WTC11 (cell line): ENCODE measurements at regions not wholly inside any gene's neighbourhood (a gene's known extent, or its start where the extent isn't known, plus 50 kb on each side); places are given as distances from the start of the nearest gene placed in this dataset.

ENCODE experiments used
- ATAC-seq: fragments of 200-7000 bp; cut with Tn5 transposase; 2 replicates; pipeline ENCODE4 v1.10.0; 2021; ENCODE audit warnings: mild to moderate bottlenecking, moderate library complexity
- CTCF ChIA-PET: fragments of 300-600 bp; sonication (Branson Sonifier 250); formaldehyde crosslinking; loops from one replicate; lab custom pipeline; 2021; ENCODE audit warnings: antibody characterized with exemption; lab: Charles Lee
- POLR2A ChIA-PET: fragments of 350-600 bp; sonication (Branson Sonifier 250); formaldehyde crosslinking; loops from one replicate; lab custom pipeline; 2021; ENCODE audit warnings: antibody characterized with exemption; lab: Charles Lee
- DNase-seq: peaks from one replicate; pipeline ENCODE4 v3.0.0; 2021; ENCODE audit warnings: low spot score
- H3K27ac Mint-ChIP-seq: 2 replicates; pipeline ENCODE4 v1.8.0; 2021; ENCODE audit warnings: mixed read lengths
- H3K27me3 Mint-ChIP-seq: 2 replicates; pipeline ENCODE4 v1.8.0; 2021; ENCODE audit warnings: low read depth, mild to moderate bottlenecking, moderate library complexity, mixed read lengths
- H3K36me3 Mint-ChIP-seq: 2 replicates; pipeline ENCODE4 v1.8.0; 2021; ENCODE audit warnings: mixed read lengths
- H3K4me1 Mint-ChIP-seq: 2 replicates; pipeline ENCODE4 v1.8.0; 2022; ENCODE audit warnings: mixed read lengths
- H3K4me3 Mint-ChIP-seq: 2 replicates; pipeline ENCODE4 v1.8.0; 2021; ENCODE audit warnings: mild to moderate bottlenecking, moderate library complexity, mixed read lengths
- H3K9me3 Mint-ChIP-seq: 2 replicates; pipeline ENCODE4 v1.8.0; 2021; ENCODE audit warnings: mixed read lengths
- ATF1 ChIP-seq: sonication (generic); formaldehyde crosslinking; IDR thresholded peaks from 2 replicates; pipeline ENCODE4 v1.8.1; 2023; ENCODE audit warnings: mild to moderate bottlenecking, moderate library complexity, missing genetic modification reagents
- CBFB ChIP-seq: sonication (generic); formaldehyde crosslinking; IDR thresholded peaks from 2 replicates; pipeline ENCODE4 v1.8.1; 2022; ENCODE audit warnings: mild to moderate bottlenecking, low read depth, missing genetic modification reagents
- CREB1 ChIP-seq: sonication (generic); formaldehyde crosslinking; IDR thresholded peaks from 2 replicates; pipeline ENCODE4 v1.8.0; 2023; ENCODE audit warnings: mild to moderate bottlenecking, missing genetic modification reagents
- EMX1 ChIP-seq: fragments of 250-450 bp; sonication (Bioruptor Pico); IDR thresholded peaks from 2 replicates; pipeline ENCODE4 v1.8.0; 2021; ENCODE audit warnings: mild to moderate bottlenecking
- FOXK1 ChIP-seq: sonication (generic); formaldehyde crosslinking; IDR thresholded peaks from 2 replicates; pipeline ENCODE4 v1.8.0; 2022; ENCODE audit warnings: mild to moderate bottlenecking, moderate library complexity, missing genetic modification reagents
- GABPB1 ChIP-seq: sonication (generic); formaldehyde crosslinking; IDR thresholded peaks from 2 replicates; pipeline ENCODE4 v1.8.1; 2023; ENCODE audit warnings: mild to moderate bottlenecking, missing genetic modification reagents
- HMGA2 ChIP-seq: fragments of 250-450 bp; sonication (Bioruptor Pico); IDR thresholded peaks from 2 replicates; pipeline ENCODE4 v1.4.0; 2021; ENCODE audit warnings: mild to moderate bottlenecking, moderate library complexity
- IRF2 ChIP-seq: sonication (generic); formaldehyde crosslinking; IDR thresholded peaks from 2 replicates; pipeline ENCODE4 v1.8.0; 2022; ENCODE audit warnings: low read depth, missing genetic modification reagents, borderline replicate concordance
- JUN ChIP-seq: sonication (generic); formaldehyde crosslinking; IDR thresholded peaks from 2 replicates; pipeline ENCODE4 v1.8.0; 2023; ENCODE audit warnings: mild to moderate bottlenecking, missing genetic modification reagents
- NFE2L1 ChIP-seq: sonication (generic); formaldehyde crosslinking; IDR thresholded peaks from 2 replicates; pipeline ENCODE4 v1.8.1; 2023; ENCODE audit warnings: missing genetic modification reagents
- RORB ChIP-seq: fragments of 250-450 bp; sonication (Bioruptor Pico); IDR thresholded peaks from 2 replicates; pipeline ENCODE4 v1.9.0; 2021; ENCODE audit warnings: mild to moderate bottlenecking
- ZNF232 ChIP-seq: sonication (generic); formaldehyde crosslinking; IDR thresholded peaks from 2 replicates; pipeline ENCODE4 v1.8.0; 2022; ENCODE audit warnings: mild to moderate bottlenecking, missing genetic modification reagents
- ZNF423 ChIP-seq: fragments of 250-450 bp; sonication (Bioruptor Pico); IDR thresholded peaks from 2 replicates; pipeline ENCODE4 v2.1.2; 2022; ENCODE audit warnings: mild to moderate bottlenecking, moderate library complexity
- ZNF671 ChIP-seq: fragments of 250-450 bp; sonication (Bioruptor Pico); IDR thresholded peaks from 2 replicates; pipeline ENCODE4 v1.8.0; 2021; ENCODE audit warnings: mild to moderate bottlenecking
- TF ChIP-seq, protein P1 (sequence below): sonication (generic); formaldehyde crosslinking; IDR thresholded peaks from 2 replicates; pipeline ENCODE4 v1.8.1; 2022; ENCODE audit warnings: low read depth, missing genetic modification reagents, borderline replicate concordance
- TF ChIP-seq, protein P2 (sequence below): sonication (generic); formaldehyde crosslinking; IDR thresholded peaks from 2 replicates; pipeline ENCODE4 v1.8.0; 2023; ENCODE audit warnings: missing genetic modification reagents
- TF ChIP-seq, protein P3 (sequence below): sonication (generic); formaldehyde crosslinking; IDR thresholded peaks from 2 replicates; pipeline ENCODE4 v1.8.0; 2022; ENCODE audit warnings: mild to moderate bottlenecking, missing genetic modification reagents
- TF ChIP-seq, protein P4 (sequence below): fragments of 250-450 bp; sonication (Bioruptor Pico); IDR thresholded peaks from 2 replicates; pipeline ENCODE4 v1.9.0; 2021; ENCODE audit warnings: mild to moderate bottlenecking
- TF ChIP-seq, protein P5 (sequence below): sonication (generic); formaldehyde crosslinking; IDR thresholded peaks from 2 replicates; pipeline ENCODE4 v1.8.0; 2022; ENCODE audit warnings: mild to moderate bottlenecking, missing genetic modification reagents
- TF ChIP-seq, protein P6 (sequence below): fragments of 250-450 bp; sonication (Bioruptor Pico); IDR thresholded peaks from 2 replicates; pipeline ENCODE4 v1.9.0; 2021; ENCODE audit warnings: moderate library complexity, mild to moderate bottlenecking, inconsistent platforms, borderline replicate concordance
- TF ChIP-seq, protein P7 (sequence below): sonication (generic); formaldehyde crosslinking; IDR thresholded peaks from 2 replicates; pipeline ENCODE4 v1.8.0; 2022; ENCODE audit warnings: missing genetic modification reagents

DNA sequence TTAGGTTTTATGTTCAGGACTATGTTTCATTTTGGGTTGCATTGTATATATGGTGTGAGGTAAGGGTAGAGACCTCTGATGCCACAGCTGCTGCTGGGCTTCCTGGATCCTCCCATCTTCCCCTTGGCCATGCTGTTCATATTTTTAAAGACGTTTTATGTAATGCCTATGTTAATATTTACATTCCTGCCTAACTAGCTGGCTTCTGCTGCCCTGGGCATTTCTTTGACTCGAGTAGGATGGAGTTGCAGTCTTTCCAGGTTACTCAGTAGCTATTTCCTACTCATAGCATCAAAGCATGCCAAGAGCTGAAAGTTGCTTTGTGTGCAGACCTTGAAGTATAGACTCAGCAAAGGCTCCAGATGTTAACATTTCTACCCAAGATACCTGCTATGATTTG, 220.5 kb upstream of the CADM1 start (continued):
- TF ChIP-seq ATF1 (CRISPR knock-in tag), result no peak

DNA sequence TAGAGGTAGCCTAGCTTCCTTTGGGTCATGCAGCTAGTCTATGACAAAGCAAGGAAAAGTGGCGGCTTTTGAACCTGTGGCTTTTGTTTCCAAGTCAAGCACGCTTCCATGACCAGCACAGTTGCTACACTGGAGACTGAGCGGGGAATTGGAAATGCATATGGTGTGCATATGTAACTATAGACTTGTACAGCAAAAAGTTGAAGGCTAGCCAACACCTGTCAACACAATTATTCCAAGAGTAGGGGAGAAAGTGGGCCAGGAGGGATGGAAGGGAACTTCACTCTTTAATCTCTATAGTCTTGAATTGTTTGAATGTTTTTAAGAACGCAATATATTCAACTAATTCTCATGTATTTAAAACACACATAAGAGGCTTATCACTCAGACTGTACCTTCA, 218.5 kb upstream of the CADM1 start:
- no peak overlapping the region for H3K27ac Mint-ChIP-seq
- DNase-seq (no peak), ATAC-seq (no peak)
- peaks cover 14% of the 10 kb centered on the region for H3K9me3 Mint-ChIP-seq
- no peaks in the 10 kb centered on the region for H3K36me3 Mint-ChIP-seq
- no peaks in the 10 kb centered on the region for H3K4me1 Mint-ChIP-seq
- no peak overlapping the region for H3K4me3 Mint-ChIP-seq
- ChIA-PET POLR2A (no interaction called here), CTCF (no interaction called here)
- TF ChIP-seq, protein P1, sequence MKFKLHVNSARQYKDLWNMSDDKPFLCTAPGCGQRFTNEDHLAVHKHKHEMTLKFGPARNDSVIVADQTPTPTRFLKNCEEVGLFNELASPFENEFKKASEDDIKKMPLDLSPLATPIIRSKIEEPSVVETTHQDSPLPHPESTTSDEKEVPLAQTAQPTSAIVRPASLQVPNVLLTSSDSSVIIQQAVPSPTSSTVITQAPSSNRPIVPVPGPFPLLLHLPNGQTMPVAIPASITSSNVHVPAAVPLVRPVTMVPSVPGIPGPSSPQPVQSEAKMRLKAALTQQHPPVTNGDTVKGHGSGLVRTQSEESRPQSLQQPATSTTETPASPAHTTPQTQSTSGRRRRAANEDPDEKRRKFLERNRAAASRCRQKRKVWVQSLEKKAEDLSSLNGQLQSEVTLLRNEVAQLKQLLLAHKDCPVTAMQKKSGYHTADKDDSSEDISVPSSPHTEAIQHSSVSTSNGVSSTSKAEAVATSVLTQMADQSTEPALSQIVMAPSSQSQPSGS, result no peak
- TF ChIP-seq EMX1 (no peak), FOXK1 (CRISPR knock-in tag) (no peak), ZNF423 (CRISPR knock-in tag) (no peak), GABPB1 (CRISPR knock-in tag) (no peak), NFE2L1 (no peak), CBFB (CRISPR knock-in tag) (no peak), CREB1 (no peak), ZNF232 (CRISPR knock-in tag) (no peak), HMGA2 (CRISPR knock-in tag) (no peak), RORB (CRISPR knock-in tag) (no peak), JUN (no peak), ZNF671 (CRISPR knock-in tag) (no peak), IRF2 (CRISPR knock-in tag) (no peak)
- TF ChIP-seq, protein P2, sequence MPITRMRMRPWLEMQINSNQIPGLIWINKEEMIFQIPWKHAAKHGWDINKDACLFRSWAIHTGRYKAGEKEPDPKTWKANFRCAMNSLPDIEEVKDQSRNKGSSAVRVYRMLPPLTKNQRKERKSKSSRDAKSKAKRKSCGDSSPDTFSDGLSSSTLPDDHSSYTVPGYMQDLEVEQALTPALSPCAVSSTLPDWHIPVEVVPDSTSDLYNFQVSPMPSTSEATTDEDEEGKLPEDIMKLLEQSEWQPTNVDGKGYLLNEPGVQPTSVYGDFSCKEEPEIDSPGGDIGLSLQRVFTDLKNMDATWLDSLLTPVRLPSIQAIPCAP (CRISPR knock-in tag), result no peak
- TF ChIP-seq, protein P3, sequence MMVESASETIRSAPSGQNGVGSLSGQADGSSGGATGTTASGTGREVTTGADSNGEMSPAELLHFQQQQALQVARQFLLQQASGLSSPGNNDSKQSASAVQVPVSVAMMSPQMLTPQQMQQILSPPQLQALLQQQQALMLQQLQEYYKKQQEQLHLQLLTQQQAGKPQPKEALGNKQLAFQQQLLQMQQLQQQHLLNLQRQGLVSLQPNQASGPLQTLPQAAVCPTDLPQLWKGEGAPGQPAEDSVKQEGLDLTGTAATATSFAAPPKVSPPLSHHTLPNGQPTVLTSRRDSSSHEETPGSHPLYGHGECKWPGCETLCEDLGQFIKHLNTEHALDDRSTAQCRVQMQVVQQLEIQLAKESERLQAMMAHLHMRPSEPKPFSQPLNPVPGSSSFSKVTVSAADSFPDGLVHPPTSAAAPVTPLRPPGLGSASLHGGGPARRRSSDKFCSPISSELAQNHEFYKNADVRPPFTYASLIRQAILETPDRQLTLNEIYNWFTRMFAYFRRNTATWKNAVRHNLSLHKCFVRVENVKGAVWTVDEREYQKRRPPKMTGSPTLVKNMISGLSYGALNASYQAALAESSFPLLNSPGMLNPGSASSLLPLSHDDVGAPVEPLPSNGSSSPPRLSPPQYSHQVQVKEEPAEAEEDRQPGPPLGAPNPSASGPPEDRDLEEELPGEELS (CRISPR knock-in tag), result no peak
- TF ChIP-seq, protein P4, sequence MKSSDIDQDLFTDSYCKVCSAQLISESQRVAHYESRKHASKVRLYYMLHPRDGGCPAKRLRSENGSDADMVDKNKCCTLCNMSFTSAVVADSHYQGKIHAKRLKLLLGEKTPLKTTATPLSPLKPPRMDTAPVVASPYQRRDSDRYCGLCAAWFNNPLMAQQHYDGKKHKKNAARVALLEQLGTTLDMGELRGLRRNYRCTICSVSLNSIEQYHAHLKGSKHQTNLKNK (CRISPR knock-in tag), result no peak
- TF ChIP-seq, protein P5, sequence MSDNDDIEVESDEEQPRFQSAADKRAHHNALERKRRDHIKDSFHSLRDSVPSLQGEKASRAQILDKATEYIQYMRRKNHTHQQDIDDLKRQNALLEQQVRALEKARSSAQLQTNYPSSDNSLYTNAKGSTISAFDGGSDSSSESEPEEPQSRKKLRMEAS (CRISPR knock-in tag), result no peak
- TF ChIP-seq, protein P6, sequence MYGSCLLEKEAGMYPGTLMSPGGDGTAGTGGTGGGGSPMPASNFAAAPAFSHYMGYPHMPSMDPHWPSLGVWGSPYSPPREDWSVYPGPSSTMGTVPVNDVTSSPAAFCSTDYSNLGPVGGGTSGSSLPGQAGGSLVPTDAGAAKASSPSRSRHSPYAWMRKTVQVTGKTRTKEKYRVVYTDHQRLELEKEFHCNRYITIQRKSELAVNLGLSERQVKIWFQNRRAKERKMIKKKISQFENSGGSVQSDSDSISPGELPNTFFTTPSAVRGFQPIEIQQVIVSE, result no peak
- TF ChIP-seq, protein P7, sequence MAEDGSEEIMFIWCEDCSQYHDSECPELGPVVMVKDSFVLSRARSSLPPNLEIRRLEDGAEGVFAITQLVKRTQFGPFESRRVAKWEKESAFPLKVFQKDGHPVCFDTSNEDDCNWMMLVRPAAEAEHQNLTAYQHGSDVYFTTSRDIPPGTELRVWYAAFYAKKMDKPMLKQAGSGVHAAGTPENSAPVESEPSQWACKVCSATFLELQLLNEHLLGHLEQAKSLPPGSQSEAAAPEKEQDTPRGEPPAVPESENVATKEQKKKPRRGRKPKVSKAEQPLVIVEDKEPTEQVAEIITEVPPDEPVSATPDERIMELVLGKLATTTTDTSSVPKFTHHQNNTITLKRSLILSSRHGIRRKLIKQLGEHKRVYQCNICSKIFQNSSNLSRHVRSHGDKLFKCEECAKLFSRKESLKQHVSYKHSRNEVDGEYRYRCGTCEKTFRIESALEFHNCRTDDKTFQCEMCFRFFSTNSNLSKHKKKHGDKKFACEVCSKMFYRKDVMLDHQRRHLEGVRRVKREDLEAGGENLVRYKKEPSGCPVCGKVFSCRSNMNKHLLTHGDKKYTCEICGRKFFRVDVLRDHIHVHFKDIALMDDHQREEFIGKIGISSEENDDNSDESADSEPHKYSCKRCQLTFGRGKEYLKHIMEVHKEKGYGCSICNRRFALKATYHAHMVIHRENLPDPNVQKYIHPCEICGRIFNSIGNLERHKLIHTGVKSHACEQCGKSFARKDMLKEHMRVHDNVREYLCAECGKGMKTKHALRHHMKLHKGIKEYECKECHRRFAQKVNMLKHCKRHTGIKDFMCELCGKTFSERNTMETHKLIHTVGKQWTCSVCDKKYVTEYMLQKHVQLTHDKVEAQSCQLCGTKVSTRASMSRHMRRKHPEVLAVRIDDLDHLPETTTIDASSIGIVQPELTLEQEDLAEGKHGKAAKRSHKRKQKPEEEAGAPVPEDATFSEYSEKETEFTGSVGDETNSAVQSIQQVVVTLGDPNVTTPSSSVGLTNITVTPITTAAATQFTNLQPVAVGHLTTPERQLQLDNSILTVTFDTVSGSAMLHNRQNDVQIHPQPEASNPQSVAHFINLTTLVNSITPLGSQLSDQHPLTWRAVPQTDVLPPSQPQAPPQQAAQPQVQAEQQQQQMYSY (CRISPR knock-in tag), result no peak
- peaks cover 12% of the 10 kb centered on the region for H3K27me3 Mint-ChIP-seq
